NCI-H1436 (cell line): ENCODE measurements at regions not wholly inside any gene's neighbourhood (a gene's known extent, or its start where the extent isn't known, plus 50 kb on each side); places are given as distances from the start of the nearest gene placed in this dataset.
"Not testable (repeated sequence)": the region's sequence is repeated elsewhere in the genome, so short reads cannot be mapped to it uniquely, and the experiment has no call there.

Source experiments
- DNase-seq: peaks from one replicate; lab custom pipeline; 2025; lab: John Stamatoyannopoulos, UW

DNA sequence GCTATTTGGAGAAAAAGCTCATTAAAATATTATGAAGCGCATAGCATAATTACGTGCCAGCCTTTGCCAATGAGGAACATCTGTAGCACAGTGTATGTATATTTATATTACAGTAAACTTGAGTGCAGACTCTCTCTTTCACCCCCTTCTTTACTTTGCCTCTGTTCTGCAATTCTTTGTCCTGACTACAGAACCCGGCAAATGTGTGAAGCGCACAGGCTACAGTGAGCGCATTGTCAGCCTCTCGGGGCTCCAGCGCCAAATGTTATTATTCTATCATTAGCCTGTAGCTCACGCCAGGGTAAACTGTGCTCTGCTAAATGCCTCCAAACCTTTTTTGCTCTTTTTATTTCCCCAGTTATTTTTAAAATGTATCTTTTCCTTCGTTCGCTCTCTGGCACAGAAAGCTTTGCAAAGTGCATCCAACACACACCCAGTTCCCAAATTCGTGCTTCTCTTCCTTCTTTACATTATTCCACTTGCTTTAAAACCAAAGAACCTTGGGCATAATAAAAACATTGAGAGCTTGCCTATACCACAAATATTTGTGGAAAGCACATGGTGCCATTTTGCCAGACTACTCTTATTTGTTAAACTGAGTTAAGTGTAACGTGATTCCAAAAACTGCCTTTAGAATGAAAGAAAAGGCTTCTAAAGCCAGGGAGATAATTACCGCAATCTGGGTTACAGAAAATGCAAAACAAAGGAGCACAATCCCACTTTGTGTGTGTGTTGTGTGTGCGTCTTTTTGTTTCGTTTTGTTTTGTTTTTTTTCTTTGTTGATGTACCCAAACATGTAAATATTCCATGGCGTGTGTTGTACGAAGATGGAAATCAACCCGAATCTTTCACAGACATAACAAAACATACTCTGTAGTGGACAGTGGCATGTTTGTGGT, 164.1 kb upstream of the MPDZ start:
- peak; percentile 37 for DNase-seq

DNA sequence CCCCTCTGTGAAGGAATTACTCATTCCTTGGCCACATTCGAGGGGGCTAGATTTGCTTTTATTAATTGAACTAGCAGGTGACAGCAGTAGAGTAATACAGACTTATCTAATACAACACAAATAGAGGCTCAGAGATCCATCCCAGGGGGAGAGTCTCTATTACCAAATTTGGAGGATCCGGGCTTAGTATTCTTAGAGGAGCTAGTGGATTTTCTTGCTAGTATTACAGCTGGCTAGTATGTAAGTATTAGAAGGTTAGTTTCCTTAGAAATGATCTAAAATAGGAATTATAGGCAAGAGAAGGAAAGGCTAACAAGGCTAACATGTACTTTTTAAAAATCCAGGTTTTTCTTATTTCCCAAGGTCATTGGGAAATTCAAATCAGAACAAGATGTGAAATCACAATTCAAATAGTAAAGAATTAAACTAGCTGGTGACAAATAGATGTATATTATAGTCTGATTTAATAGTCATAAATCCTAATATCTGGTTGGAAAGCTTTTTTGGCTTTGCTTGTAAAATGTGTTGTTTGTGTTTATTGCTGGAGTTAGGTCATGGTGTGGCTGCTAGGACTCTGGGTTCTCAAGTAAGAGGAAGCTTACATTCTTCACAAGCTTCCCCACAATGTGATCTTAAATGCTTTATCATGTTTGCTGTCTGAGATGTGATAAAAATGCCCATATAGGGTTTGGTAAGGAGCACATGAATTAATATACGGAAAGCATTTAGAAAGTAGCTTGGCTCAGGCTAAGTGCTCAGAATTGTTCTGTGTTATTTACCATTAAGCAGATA, 160.4 kb upstream of the MPDZ start:
- DNase-seq: no peak

DNA sequence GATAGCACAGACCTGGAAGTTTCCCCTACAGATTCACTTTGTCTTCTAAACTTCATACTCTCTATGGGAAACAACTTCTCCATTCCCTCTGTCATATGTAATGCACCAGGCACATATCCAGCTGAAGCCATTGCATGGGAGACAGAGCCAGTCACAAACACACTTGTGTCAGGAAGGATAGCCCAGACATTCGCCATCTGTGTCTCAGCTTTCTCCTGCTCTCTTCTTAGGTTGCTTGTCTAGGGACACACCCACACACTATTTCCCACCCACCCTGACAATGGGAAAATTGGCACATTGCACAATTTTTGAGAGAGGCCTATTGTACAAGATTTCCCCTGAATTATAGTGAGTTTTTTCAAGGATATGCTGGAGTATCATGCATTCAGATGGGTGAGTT, 158.4 kb upstream of the MPDZ start:
- no peak for DNase-seq

DNA sequence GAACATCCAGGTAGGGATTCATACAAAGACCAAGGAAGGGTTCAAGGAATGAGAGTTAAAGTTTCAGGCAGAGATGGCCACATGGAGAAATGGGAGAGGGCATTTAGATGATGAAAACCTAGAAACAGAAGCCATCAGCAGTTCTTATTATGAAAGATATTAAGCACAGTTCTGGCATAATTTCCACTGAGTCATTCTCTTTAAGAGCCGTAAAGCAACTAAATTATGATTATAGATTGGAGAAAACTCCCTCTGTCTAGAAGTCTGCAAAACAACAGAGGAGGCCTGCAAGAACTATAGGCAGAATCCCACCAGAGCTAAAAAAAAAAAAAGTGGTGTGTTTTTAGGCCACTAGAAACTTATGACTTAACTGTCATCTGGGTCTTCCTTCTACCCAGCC, 157.1 kb upstream of the MPDZ start:
- DNase-seq: no peak

DNA sequence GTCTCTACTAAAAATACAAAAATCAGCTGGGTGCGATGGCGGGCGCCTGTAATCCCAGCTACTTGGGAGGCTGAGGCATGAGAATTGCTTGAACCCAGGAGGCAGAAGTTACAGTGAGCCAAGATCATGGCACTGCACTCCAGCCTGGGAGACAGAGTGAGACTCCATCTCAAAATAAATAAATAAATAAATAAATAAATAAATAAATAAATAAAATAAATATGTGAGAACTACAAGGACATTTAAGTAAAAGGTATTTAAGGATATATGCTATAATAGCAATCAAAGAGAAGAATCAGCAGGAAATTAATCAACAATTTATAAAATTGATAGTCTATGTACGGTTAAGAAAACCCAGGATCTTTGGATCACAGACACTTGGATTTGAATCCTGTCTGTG, 154.0 kb upstream of the MPDZ start:
- not testable (repeated sequence) for DNase-seq

DNA sequence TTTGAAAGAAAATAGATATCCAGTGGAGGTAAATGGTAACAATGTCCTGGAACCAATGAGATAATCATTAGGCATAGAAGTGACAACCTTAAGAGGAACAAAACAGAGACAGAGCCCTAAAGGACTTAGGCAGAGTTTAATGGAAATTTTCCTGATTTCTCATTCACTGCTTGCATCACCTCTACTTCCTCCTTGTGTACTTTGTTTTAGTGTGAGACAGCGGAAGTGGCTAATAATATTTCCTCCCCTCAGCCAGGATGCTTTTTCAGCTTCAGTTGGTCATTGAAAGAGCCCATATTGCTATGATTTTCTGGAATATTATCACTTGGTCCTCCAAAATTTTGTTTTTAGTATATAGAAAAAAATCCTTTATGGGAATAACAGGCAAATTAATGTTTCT, 153.4 kb upstream of the MPDZ start:
- no peak for DNase-seq

DNA sequence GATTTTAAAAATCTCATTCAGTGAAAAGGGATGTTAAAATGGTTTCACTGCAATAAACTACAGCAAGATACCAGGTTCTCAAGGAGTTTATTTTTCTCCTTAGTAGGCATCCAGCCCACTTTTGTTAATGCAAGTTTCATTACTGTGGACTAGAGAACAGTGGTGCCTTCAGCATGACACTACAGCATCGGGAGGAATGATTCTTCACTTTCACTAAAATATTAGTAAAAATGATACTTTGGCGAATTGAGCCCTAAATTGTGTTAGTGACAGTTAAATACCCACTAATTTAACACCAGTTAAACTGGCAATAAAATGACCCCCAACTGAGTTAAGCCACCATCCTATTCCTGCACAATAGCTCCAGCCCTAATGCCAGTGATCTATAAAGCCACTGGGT, 152.2 kb upstream of the MPDZ start:
- DNase-seq: no peak

DNA sequence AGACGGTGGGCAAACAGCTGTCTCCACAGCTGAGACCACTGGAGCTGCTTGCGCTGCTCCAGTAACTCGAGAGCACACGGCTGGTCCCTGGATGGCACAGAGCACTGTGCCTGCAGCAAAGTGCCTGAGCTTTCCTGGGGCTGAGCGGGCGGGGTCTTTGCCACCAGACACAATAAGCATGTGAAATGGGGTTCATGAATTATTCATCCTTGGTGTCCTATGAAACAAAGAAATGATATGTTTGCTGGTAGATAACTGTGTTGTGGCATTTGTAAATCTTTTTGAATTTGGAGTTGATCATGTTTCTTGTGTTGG, 151.7 kb upstream of the MPDZ start:
- DNase-seq: no peak

DNA sequence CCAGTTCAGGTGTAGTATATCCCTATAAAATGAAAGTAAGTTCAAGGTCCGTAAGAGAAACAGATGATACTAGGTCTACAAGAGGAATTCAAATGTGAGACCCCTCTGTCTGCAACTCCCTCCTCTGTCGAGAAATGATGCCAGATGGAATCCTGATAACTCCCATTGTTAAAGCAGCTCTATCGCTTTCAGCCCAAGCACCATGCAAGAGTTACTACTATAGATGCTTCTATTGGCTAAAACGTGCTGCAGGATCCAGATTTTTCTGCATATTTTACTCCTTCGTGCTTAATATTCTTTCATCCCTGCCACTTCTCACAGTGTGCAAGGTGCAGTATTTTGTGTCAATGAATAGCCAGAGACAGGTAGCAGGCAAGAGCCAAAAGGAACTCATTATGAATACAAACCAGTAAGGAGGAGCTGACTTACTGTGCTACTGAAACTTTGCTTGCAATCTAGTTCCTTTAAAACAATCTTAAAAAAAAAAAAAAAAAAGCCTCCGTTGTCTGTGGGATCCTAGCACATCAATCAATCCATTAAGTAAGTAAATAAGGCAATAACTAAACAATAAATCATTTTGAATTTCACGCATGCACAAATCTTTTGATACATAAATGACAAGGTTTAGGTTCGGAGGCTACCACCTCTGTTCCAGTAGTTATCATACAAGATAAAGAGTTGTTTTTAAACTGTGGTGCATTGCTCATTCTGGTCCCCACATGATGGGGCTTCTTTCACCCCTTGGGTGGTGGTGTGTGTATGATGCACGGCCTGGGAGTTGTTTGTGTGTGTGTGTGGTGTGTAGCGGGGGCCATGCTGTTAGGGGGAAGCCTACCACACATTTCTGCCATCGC, 151.1 kb upstream of the MPDZ start:
- no peak for DNase-seq

DNA sequence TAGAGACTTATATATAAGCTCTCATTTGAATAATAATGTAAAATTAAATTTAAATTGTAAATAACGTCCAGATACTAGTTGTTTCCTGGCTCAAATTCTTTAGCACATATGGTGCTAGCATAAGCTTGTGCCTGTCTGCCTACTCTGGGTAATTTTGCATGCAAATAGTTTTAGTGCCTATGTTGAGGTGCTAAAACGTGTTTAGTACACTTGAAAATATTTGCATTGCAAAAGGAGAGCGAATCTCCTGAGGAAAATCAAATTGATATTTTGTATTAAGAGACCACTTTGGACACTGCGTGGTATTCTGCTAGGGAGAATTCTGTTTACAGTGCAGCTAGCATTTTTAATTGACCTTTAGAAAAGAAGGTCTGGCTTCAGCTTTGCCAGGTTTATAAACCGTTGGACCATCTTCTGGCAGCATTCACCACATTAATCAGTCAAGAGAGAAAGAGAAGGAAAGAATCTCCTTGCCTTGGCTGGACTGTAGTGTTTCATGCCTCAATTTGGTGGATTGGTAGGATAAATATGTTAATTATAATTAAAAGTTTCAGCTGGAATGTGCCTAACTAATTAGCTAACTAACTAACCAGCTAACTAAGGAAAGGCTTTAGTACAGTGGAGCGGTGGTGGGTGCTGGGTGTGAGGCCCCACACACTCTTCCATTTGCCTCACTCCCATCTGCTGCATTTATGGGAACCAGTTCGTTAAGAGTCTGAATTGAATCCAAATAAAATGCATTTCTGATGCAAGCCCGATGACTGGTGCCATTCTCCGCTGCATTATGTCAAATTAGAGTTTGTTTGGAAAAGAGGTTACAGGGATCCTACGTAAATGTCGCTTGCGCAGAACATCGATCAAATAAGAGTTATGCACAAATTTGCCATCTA, 150.1 kb upstream of the MPDZ start:
- no peak for DNase-seq

DNA sequence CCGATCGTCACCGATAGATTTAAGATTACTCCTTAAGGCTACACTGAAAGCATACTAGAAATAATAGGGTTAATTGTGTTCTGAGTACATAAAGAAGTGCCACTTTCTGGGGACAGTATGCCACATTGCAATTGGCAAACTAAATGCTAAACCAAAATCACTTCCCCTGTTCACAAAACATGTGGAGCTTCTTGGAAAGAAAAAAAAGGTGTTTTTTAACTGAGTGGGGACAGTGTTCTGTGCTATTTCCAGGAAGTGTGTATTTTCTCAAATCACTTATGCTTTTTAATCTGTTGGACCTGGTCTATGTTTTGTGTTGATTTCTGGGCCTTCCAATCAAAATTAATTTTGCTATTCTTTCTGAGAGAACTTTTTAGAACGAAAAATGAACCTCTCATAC, 149.3 kb upstream of the MPDZ start:
- DNase-seq: no peak

DNA sequence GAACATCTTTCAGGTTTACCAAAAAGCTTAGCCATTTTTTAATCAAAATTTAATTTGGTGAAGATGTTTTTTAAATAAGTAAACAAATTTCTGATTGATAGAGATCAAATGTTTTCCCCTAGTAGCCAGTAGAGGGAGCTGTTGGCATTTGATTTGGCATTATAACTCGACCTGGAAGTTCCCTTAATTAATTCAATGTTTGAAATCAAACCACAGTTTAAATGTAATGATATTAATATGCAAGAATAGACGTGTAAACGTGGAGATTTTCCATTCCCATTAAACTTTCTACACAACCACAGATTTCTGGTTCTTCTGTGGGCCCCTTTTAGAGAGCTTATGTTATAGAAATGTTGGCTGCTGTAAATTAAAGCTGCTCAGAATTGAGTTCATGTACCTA, 148.1 kb upstream of the MPDZ start:
- peak; percentile 62 for DNase-seq

DNA sequence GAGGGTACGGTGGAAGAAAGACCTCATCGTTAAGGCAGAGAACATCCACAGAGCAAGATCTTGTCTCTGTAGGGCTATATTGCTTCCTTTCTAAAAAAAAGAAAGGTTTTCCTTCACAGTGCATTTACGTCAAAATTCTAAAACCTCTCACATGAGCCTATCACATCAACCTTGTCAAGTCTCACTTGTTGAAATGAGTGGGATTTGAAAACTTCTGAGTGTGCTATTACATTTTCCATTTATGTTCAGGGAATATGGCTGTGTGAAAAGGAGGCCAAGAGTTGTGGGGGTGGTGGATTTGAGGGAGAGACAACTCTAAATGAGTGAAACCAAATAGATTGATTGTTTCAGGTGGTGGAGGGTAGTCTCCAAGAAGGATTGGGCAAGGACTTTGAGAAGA, 147.1 kb upstream of the MPDZ start:
- no peak for DNase-seq

DNA sequence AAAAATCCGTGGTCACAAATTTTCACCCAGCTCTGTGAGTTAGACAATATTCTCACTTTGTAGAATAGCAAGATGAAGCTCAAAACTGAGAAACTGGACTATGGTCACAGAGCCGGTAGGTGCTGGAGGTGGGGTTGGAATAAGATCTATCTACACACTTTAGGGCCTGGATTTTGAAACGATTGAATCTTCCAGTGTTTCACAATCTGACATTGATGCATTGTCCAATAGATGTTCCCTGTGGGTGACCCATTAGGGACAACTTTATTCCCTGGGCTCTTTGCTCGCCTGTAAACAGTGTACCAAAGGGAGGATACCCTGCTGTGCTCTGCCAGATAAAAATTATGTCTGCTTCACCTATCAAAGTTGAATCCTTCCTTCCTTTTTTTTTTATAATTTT, 145.4 kb upstream of the MPDZ start:
- no peak for DNase-seq

DNA sequence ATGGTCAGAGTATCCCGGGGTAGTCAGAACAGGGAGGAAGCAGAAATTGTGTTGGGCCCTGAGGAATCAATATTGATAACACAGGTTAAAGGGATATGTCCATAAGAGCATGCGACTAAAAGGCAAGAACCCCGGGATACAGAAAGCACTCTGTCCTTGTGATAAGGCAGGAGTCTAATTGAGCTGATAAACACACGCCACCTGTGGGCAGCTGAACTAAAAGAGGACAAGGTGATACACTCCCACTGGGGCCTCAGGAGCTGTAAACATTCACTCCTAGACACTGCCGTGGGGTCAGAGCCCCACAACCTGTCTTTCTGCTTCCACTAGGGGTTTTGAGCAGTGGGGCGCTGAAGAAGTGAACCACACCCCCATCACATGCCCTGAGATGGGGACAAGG, 144.7 kb upstream of the MPDZ start:
- DNase-seq: no peak

DNA sequence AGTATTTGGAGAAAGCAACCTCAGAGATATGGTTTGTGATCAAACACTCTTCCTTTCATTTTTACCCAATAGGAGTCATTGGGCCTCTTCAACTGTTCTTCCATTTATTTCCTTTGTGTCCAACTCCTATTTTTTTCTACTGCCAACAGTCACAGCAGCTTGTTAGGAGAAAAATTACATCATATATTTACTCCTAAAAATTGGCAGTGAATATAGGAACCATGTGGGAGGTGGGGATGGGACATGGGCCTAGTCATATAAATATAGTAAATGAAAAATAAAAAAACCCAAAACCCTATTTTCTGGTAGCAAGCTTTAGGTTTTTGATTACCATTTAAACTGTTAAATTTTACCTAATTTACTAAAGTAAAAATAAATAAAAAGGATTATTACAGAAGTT, 134.9 kb upstream of the MPDZ start:
- no peak for DNase-seq

DNA sequence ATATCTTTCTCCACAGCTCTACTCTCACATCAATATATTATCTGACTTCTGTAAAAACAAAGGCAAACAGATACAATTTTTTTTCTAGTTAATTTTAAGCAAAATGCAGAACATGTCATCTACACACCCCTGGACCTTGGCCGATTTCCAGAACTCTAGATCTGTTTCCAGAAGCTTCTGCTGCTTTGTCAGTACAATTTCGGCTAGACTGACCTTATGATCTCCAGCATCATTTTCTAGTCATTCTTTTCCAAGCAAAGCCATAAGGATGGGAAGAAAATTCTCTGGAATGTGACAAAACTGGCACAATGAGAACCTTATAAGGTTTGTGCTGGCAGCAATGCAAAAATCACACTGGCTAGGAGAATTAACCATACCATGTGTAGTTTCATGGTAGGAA, 132.8 kb upstream of the MPDZ start:
- DNase-seq: no peak

DNA sequence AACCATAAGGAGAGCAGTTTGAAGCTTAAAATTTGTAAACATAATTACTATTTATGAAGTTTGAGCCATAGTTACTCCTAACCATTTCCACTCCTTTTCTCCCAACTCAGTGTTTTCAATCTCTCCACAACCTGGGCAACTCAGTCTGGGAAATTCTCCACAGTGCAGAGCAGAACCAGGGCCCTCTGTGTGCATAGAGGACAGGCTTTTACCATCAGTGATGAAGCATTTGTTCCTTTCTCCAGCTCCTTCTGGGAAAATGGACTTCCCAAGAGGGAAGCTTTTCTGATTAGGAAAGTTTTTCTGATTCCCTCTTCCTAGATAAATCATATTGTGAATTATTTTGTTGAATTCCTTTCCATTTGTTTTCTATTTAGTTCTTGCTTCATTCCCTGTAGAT, 132.3 kb upstream of the MPDZ start:
- DNase-seq: no peak

DNA sequence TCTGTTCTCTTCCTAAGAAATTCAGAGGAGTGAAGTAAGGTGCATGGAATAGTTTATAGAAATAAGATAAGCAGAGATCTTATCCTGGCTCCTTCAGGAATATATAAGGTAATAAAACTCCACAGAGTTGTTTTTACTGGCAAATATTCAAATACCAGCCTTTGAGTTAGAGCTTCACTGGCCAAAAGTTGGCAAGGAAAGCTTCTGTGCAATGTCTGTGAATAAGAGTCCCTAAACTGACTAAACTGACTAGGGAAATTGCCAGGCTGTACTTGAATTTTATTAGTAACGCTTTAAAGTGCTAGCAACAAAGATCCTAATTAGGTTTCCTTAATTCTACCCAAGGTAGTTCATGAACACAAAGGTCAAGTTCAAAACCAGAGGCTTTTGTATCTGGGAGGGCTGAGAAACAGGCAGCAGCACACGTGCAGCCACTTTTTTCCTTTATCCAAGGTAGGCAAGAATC, 131.1 kb upstream of the MPDZ start:
- no peak for DNase-seq

DNA sequence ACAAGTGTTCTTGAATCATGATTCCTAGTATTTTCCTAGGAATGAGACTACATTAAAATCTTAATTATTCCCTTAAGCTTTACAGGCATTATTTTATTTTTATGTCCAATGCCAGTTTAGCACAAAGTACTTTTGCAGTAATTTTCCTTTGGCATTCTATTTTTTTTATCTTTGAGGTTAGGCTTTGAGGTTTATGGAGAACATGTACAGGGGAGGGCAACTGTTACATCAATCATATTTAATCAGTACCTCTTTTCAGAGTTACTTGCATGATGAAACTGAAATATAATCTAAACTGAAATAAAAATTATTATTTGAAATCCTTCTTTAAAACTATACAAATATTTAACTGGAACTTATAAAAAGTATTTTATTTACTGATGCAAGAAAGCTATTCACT, 118.2 kb upstream of the MPDZ start:
- no peak for DNase-seq

DNA sequence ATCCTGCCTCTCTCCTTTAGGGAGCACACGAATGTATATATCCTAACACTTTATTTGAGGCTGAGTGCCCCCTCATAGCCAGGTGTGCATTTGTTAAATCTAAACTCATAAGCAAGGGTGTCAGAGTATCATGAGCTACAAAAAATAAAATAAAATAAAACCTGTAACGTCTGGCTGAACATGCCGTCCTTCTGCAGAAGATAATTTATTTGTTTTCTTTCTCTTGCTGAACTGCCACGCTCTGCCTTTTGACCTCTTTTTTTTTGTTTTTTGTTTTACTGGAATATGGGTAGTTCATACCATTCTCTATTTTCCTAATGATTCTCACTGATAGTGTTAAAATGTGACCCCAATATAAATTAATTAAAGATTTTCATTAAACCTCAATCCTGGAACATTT, 117.7 kb upstream of the MPDZ start:
- no peak for DNase-seq

DNA sequence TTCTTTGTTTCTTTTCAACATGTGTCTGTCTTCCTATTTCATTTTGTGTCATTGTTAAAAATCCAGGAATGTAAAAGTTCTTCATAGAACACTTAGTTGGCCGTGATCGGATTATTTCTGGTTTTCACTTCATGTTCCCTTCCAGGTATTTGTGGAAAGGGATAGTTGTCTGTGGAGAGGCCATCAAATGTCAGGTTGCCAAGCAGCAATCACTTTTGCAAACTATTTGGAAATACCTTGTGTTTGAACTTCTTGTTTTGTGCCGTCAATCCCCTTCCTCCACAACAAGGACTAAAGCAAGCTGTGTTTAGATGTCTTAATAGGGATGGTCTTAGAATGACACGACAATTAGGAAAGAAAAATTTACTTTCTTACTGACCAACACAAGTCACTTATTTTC, 116.9 kb upstream of the MPDZ start:
- no peak for DNase-seq
